GM21381 (cell line): ENCODE measurements at regions not wholly inside any gene's neighbourhood (a gene's known extent, or its start where the extent isn't known, plus 50 kb on each side); places are given as distances from the start of the nearest gene placed in this dataset.

Source experiments
- ATAC-seq: cut with Tn5 transposase; IDR thresholded peaks from one replicate; pipeline ENCODE4 v1.9.1; 2021; ENCODE audit warnings: mild to moderate bottlenecking, moderate library complexity; ENCODE audit not compliant: unreplicated experiment

DNA sequence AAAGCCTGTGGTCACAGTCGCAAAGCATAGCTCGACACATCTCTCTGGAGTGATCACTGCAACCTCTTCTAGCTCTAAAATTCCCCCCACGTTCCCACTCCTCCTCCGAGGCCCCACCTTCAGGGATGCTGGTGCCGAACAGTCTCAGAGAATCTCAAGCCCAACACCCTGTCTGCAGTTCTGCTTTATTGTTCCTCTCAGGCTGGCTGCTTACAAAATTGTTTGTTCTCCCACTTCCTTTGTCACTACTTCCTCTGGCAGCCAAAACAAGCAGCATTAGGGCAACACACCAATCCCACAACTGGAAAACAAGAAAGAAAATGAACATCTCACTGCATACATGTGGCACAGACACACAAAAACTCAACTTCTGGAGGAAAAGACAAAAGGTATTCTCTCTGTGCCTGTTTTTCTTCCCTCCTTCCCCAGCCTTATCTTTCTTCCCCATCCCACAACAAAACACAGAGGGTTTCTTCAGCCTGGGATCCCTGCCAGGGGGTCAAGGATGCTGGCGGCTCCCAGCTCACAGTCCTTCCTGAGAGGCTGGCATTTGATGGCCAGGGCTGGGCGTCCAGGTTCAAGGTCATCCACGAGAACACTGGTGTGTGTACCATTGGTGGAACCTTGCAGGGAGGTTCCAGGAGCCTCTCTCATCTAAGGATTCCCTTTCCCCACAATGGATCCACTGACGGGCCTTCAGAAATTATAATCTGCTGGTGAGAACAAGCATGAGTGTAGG, 108.4 kb downstream of the TMCO5A start:
- ATAC-seq: no peak

GRCh38 chr15:38046257-38047051, 112.0 kb downstream of the TMCO5A start:
- no peak for ATAC-seq

DNA sequence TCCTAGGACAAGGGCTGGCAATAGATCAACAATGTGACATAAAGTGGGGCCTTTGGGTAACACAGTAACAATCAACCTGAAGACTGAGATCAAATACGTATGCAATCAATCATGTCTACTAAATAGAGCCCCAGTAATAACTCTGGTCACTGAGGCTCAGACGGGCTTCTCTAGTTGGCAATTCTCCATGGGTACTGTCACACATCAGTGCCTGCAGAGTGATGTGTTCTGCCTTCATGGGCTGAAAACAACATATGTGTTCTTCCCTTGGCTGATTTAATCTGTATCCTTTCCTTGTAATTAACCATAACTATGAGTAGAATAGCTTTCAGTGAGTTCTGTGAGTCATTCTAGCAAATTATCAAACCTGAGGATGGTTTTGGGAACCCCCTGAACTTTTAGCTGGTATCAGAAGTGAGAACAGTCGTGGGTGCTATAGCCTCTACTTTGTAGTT, 113.6 kb downstream of the TMCO5A start:
- no peak for ATAC-seq

DNA sequence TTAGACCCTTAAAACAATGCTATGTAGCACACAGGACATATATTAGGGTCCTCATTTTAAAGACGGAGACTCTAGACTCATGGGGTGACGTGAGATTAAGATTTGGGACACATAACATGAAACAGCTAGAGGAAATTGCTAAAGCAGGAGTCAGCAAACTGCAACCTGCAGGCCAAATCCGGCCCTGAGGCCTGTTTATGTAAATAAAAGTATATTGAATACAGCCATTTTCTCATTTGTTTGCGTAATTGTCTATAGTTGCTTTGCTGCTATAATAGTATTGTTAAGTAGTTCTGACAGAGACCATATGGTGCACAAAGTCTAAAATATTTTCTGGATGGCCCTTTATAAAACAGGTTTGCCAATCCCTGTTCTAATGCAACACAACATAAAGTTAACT, 115.5 kb downstream of the TMCO5A start:
- ATAC-seq: no peak

GRCh38 chr15:38050529-38051448, 116.3 kb downstream of the TMCO5A start:
- ATAC-seq: no peak

GRCh38 chr15:38053205-38053604, 118.8 kb downstream of the TMCO5A start:
- ATAC-seq: no peak

DNA sequence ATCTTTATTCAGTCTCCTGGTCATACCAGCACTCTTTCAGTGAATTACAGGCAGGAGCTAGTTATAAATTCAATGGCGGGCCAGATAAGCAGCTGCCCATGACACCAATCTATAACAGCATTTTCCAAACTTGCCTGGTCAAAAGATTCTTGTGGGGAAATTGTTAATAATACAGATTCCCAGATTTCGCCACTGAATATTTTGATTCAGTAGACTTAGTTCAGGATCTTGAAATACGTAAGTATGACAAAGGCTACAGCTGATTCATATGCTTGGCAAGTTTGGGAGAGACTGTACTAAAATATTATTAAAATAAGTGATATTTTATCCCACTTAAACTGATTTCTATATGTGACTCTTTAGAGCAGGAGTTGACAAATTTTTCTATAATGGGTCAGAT, 119.3 kb downstream of the TMCO5A start:
- ATAC-seq: no peak

DNA sequence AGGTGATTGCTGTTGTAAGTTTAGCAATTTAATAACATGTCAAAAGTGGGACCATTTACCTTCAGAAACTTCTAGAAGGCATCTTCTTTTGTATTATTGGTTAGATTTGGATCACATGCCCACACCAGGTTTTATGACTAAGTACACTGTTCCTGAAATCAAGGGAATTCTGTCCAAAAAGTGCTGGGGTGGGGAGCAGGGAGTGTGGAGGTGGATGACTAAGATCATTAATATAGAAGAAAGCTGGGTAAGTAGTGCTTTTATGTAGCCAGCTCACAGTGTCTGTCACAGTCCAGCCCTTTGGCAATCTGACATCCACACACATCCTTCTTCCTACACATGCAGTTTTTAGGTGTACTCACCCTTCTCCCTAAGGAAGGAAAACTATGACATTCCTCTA, 120.0 kb downstream of the TMCO5A start:
- no peak for ATAC-seq

DNA sequence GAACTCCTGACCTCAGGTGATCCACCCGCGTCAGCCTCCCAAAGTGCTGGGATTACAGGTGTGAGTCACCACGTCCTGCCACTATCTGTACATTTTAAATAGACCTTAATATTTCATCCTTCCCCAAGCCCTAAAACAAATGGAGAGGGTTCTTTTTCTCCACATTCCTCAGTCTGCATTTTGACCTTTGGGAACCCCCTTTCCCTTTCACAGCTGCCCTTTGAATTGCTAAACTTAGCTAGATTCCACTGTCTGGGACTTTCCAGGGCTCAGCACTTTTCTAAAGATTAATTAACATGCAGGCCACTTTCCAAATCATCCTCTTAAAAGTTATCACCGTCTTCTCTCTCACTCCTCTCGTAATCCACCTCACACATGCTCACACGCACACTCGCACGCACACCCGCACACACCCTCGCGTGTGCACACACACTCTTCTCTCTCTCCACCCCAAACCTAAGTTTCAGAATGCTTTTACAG, 124.2 kb downstream of the TMCO5A start:
- no peak for ATAC-seq

GRCh38 chr15:38059665-38060064, 125.2 kb downstream of the TMCO5A start:
- ATAC-seq: no peak

DNA sequence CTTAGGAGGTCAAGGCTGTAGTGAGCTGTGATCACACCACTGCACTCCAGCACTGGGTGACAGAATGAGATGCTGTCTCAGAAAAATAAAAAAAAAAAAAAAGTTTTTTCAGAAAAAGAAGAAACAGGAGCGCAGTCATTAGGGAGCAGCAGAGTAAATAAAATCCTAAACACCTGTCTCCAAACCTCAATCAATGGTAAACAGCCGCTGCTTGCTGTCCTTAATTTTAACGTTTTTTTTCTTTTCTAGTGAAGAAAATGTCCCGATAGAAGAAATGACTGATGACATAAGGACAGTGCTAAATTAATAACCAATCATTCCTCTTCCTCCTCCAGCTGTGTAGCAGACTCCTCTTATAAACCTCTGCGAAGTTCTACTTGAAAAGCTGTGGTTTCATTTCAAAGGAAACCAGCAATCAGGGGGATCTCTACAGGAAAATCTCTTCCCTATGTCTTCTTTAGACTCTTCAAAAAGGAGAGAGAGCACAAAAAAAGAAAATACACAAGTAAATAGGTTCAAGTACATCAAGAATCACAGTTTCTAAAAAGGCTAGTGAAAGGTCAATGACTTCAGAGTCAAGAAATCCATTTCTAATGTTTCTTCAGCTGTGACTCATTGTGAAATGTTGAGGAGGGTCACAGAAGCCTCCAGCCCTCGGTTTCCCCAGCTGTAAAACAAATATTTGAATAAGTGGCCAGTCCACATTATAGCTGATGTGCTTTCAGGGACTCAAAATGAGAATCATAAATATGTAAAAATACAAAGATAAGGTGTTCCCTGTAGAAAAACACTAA, 127.6 kb downstream of the TMCO5A start:
- ATAC-seq: no peak

- ATAC-seq: no peak
These were observed 128.3 kb downstream of the TMCO5A start for GRCh38 chr15:38062696-38063095.

GRCh38 chr15:38065721-38066345, 131.4 kb downstream of the TMCO5A start:
- no peak for ATAC-seq

DNA sequence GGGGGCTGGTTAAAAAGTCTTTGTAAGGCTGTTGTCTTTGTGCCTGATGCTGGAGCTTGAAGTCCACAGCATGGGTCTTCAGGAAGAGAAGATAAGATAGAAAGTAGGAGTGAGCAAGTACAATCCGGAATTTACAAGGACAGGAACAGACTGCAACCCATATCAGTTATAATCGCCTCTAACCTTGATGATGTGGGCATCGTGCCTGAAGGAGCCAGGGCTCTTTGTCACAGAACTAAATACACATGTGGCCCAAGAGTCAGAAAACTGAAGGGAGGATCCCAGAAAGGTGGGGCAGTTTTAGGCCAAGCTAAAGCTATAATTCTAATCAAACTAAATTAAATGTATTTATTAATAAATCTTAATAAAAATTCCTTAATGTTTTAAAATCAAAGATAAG, 132.2 kb downstream of the TMCO5A start:
- ATAC-seq: no peak

DNA sequence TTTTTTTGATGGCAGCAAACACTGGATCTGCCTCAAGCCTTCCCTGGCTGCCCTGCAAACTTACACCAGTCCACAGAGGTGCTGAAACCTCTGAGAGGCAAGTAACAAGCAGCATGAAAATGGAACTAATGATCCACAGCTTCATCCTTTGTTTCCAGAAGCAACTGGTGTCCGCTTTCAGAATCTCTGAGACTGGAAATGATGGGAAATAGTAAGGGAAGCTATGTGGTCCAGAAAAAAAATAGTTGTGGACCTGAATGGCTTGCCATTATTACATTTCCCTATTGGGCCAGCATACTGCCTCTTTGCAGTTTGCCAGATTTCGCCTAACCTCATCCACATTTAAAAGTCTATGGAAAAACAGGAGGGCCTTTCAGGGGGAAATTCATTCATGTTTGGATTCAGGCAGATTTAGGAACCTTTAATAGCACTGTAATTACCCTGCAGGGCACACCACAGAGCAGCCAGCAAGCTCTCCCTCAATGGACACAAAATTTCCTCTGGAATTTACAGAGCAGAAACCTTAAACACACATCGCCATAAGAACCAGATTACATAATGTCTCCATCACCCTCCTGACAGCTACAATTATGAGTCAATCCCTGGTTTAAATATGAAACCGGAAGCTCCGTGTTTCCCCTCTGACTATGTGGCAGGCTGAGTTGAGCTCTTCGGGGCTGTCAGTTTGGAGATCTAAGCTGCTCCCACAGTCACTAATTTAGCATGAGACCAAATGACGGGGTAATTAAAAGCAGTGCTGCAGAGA, 134.4 kb downstream of the TMCO5A start:
- ATAC-seq: peak; percentile 76

- no peak for ATAC-seq
These were observed 135.1 kb downstream of the TMCO5A start for GRCh38 chr15:38069511-38070011.

- ATAC-seq: no peak
These were observed 136.3 kb downstream of the TMCO5A start for GRCh38 chr15:38070778-38071177.

GRCh38 chr15:38071211-38071972, 137.0 kb downstream of the TMCO5A start:
- ATAC-seq: no peak
